ENCODE measurements at regions not wholly inside any gene's neighbourhood (a gene's known extent, or its start where the extent isn't known, plus 50 kb on each side); places are given as distances from the start of the nearest gene placed in this dataset.

- H3K27me3 ChIP-seq (ENCODE audit: control insufficient read depth, insufficient read depth, low read length), result no peaks in the 10 kb centered on the region
- H4K20me1 ChIP-seq (ENCODE audit: control insufficient read depth, extremely low read depth, insufficient read depth, low read length), result no peaks in the 10 kb centered on the region
- TF ChIP-seq EZH2 (IDR thresholded peaks at IDR 0.05; ENCODE audit: low read length, missing control alignments) (no peak), CTCF (conservative IDR thresholded peaks at IDR 0.05 in 1 of 2, IDR thresholded peaks at IDR 0.05 in 1 of 2; ENCODE audit: low read depth in 1 of 2, low read length in 2 of 2) (no peak)
- H3K27ac ChIP-seq (ENCODE audit: insufficient read depth, low read length), result no peak overlapping the region
- no peak overlapping the region for H2AFZ ChIP-seq (ENCODE audit: low read length)
- no peak overlapping the region for H3K4me3 ChIP-seq (replicated peaks in 1 of 4; ENCODE audit: control extremely low read depth in 1 of 4, insufficient read depth in 1 of 4, low read depth in 3 of 4, low read length in 4 of 4)
- no peaks in the 10 kb centered on the region for H3K4me1 ChIP-seq (ENCODE audit: control insufficient read depth, extremely low read depth, insufficient read depth, low read length)
- no peak overlapping the region for H3K9ac ChIP-seq (ENCODE audit: insufficient read depth, low read length)
- no peak for DNase-seq (ENCODE audit: low read depth in 2 of 2)
- H3K9me3 ChIP-seq (ENCODE audit: control insufficient read depth, insufficient read depth, low read depth, low read length), result no peaks in the 10 kb centered on the region
- H3K36me3 ChIP-seq (ENCODE audit: control insufficient read depth, insufficient read depth, low read length), result no peaks in the 10 kb centered on the region
- no peak overlapping the region for H3K4me2 ChIP-seq (ENCODE audit: extremely low read depth, insufficient read depth, low read length)
- no peaks in the 10 kb centered on the region for H3K79me2 ChIP-seq (ENCODE audit: control insufficient read depth, insufficient read depth, low read length)
These were observed 610.7 kb downstream of the CBLN4 start for GRCh38 chr20:55394592-55394991.

- no peak for TF ChIP-seq CTCF (conservative IDR thresholded peaks at IDR 0.05 in 1 of 2, IDR thresholded peaks at IDR 0.05 in 1 of 2; ENCODE audit: low read depth in 1 of 2, low read length in 2 of 2)
- TF ChIP-seq EZH2 (IDR thresholded peaks at IDR 0.05; ENCODE audit: low read length, missing control alignments), result no peak
- Histone ChIP-seq H3K9ac (ENCODE audit: insufficient read depth, low read length) (no peak overlapping the region), H3K4me1 (ENCODE audit: control insufficient read depth, extremely low read depth, insufficient read depth, low read length) (no peaks in the 10 kb centered on the region), H3K4me3 (replicated peaks in 1 of 4; ENCODE audit: control extremely low read depth in 1 of 4, insufficient read depth in 1 of 4, low read depth in 3 of 4, low read length in 4 of 4) (no peak overlapping the region), H3K79me2 (ENCODE audit: control insufficient read depth, insufficient read depth, low read length) (no peaks in the 10 kb centered on the region), H3K27me3 (ENCODE audit: control insufficient read depth, insufficient read depth, low read length) (no peaks in the 10 kb centered on the region), H3K9me3 (ENCODE audit: control insufficient read depth, insufficient read depth, low read depth, low read length) (no peaks in the 10 kb centered on the region), H3K4me2 (ENCODE audit: extremely low read depth, insufficient read depth, low read length) (no peak overlapping the region), H2AFZ (ENCODE audit: low read length) (no peak overlapping the region), H4K20me1 (ENCODE audit: control insufficient read depth, extremely low read depth, insufficient read depth, low read length) (no peaks in the 10 kb centered on the region), H3K27ac (ENCODE audit: insufficient read depth, low read length) (no peak overlapping the region), H3K36me3 (ENCODE audit: control insufficient read depth, insufficient read depth, low read length) (no peaks in the 10 kb centered on the region)
- peak in 1 of 2 donors; percentile 2 for DNase-seq (ENCODE audit: low read depth in 2 of 2)
These were observed 614.5 kb downstream of the CBLN4 start for GRCh38 chr20:55390791-55391190.

GRCh38 chr20:55386686-55387085, 618.6 kb downstream of the CBLN4 start:
- H3K27ac ChIP-seq (ENCODE audit: insufficient read depth, low read length), result no peak overlapping the region
- no peak overlapping the region for H3K4me2 ChIP-seq (ENCODE audit: extremely low read depth, insufficient read depth, low read length)
- H3K9ac ChIP-seq (ENCODE audit: insufficient read depth, low read length), result no peak overlapping the region
- no peaks in the 10 kb centered on the region for H4K20me1 ChIP-seq (ENCODE audit: control insufficient read depth, extremely low read depth, insufficient read depth, low read length)
- no peak overlapping the region for H2AFZ ChIP-seq (ENCODE audit: low read length)
- no peaks in the 10 kb centered on the region for H3K36me3 ChIP-seq (ENCODE audit: control insufficient read depth, insufficient read depth, low read length)
- no peaks in the 10 kb centered on the region for H3K9me3 ChIP-seq (ENCODE audit: control insufficient read depth, insufficient read depth, low read depth, low read length)
- no peaks in the 10 kb centered on the region for H3K79me2 ChIP-seq (ENCODE audit: control insufficient read depth, insufficient read depth, low read length)
- H3K27me3 ChIP-seq (ENCODE audit: control insufficient read depth, insufficient read depth, low read length), result no peaks in the 10 kb centered on the region
- H3K4me3 ChIP-seq (replicated peaks in 1 of 4; ENCODE audit: control extremely low read depth in 1 of 4, insufficient read depth in 1 of 4, low read depth in 3 of 4, low read length in 4 of 4), result no peak overlapping the region
- no peak for TF ChIP-seq CTCF (conservative IDR thresholded peaks at IDR 0.05 in 1 of 2, IDR thresholded peaks at IDR 0.05 in 1 of 2; ENCODE audit: low read depth in 1 of 2, low read length in 2 of 2)
- no peak for TF ChIP-seq EZH2 (IDR thresholded peaks at IDR 0.05; ENCODE audit: low read length, missing control alignments)
- H3K4me1 ChIP-seq (ENCODE audit: control insufficient read depth, extremely low read depth, insufficient read depth, low read length), result no peaks in the 10 kb centered on the region
- DNase-seq (ENCODE audit: low read depth in 2 of 2), result peak in 1 of 2 donors; percentile 1

Measured in fibroblast of lung (primary cell).